HCT116 (cell line): ENCODE measurements at regions not wholly inside any gene's neighbourhood (a gene's known extent, or its start where the extent isn't known, plus 50 kb on each side); places are given as distances from the start of the nearest gene placed in this dataset.

Source experiments
- ATAC-seq: fragments of 200-7000 bp; cut with Tn5 transposase; 2 replicates; pipeline ENCODE4 v1.9.1; 2020; ENCODE audit warnings: mild to moderate bottlenecking, moderate library complexity
- BruUV-seq: library from RNA; stranded (reverse); fragments of 400-500 nt; replicated peaks from 2 replicates; lab custom pipeline; 2021; lab: Mats Ljungman, UMichigan
- CTCF ChIA-PET: fragments of 300-600 bp; sonication (Branson Sonifier 250); formaldehyde crosslinking; loops from one replicate; lab custom pipeline; 2021; ENCODE audit warnings: antibody characterized with exemption; lab: Charles Lee
- POLR2A ChIA-PET: fragments of 300-600, 350-600 bp; sonication (Branson Sonifier 250); formaldehyde crosslinking; loops from one replicate; lab custom pipeline; 2021; ENCODE audit warnings: antibody characterized with exemption; lab: Charles Lee
- RAD21 ChIA-PET, 2 experiments: fragments of 300-600 bp; sonication (Branson Sonifier 250); formaldehyde crosslinking; loops; one replicate each; lab custom pipeline; 2023; ENCODE audit warnings: low total read pairs in 2 of 2; ENCODE audit not compliant: uncharacterized antibody in 2 of 2, unreplicated experiment in 2 of 2, low non-redundant PET in 1 of 2; lab: Charles Lee
- DNase-seq: peaks from one replicate; pipeline ENCODE4 v3.0.0-alpha.2; 2010; ENCODE audit warnings: low read depth, low spot score
- H2AFZ ChIP-seq: fragments of 200-600 bp; shearing (Covaris generic), sonication (generic); 2 replicates; pipeline ENCODE4 v1.6.1; 2017; ENCODE audit warnings: low read depth, mixed run types, mixed read lengths, antibody characterized with exemption, low read length; ENCODE audit not compliant: poor library complexity, severe bottlenecking
- H3K27ac ChIP-seq: 2 replicates; pipeline ENCODE4 v1.5.1; 2012; ENCODE audit warnings: low read depth, low read length
- H3K27me3 ChIP-seq: fragments of 200-600 bp; sonication (generic); 2 replicates; pipeline ENCODE4 v1.6.1; 2016; ENCODE audit warnings: mixed run types, low read length, mixed read lengths; ENCODE audit not compliant: insufficient read depth
- H3K36me3 ChIP-seq, 2 experiments: fragments of 200-500 bp in 1 of 2; fragments of 200-600 bp in 1 of 2; sonication (Bioruptor generic) in 1 of 2; sonication (generic) in 1 of 2; 2 replicates each; pipeline versions ENCODE4 v1.5.1 to v1.6.1; 2014 to 2016; ENCODE audit warnings: low read length in 2 of 2, inconsistent platforms in 1 of 2, mixed read lengths in 1 of 2, mixed run types in 1 of 2; ENCODE audit not compliant: insufficient read depth in 2 of 2, control insufficient read depth in 1 of 2
- H3K4me1 ChIP-seq, 2 experiments: fragments of 200-600 bp in 1 of 2; sonication (generic) in 1 of 2; 2 replicates each; pipeline versions ENCODE4 v1.5.1 to v1.6.1; 2012 to 2017; ENCODE audit warnings: low read length in 2 of 2, inconsistent platforms in 1 of 2, mild to moderate bottlenecking in 1 of 2, mixed read lengths in 1 of 2, mixed run types in 1 of 2, moderate library complexity in 1 of 2; ENCODE audit not compliant: insufficient read depth in 2 of 2, control insufficient read depth in 1 of 2
- H3K4me2 ChIP-seq: fragments of 200-600 bp; sonication (generic); 2 replicates; pipeline ENCODE4 v1.6.1; 2017; ENCODE audit warnings: mixed run types, low read length, mixed read lengths
- H3K4me3 ChIP-seq, 2 experiments: fragments of 200-600 bp in 1 of 2; sonication (generic) in 1 of 2; replicated peaks in 1 of 2; 2 replicates each; pipeline ENCODE4 v1.5.1; 2011 to 2016; ENCODE audit warnings: low read length in 2 of 2, control low read depth in 1 of 2, low read depth in 1 of 2, mild to moderate bottlenecking in 1 of 2, mixed read lengths in 1 of 2, mixed run types in 1 of 2
- H3K79me2 ChIP-seq: fragments of 200-600 bp; sonication (generic); 2 replicates; pipeline ENCODE4 v1.6.1; 2017; ENCODE audit warnings: mild to moderate bottlenecking, mixed run types, low read length, moderate library complexity, mixed read lengths; ENCODE audit not compliant: insufficient read depth
- H3K9ac ChIP-seq: fragments of 200-600 bp; sonication (generic); 2 replicates; pipeline ENCODE4 v1.6.1; 2016; ENCODE audit warnings: low read length, mixed read lengths
- H3K9me2 ChIP-seq: fragments of 200-600 bp; sonication (generic), shearing (Covaris generic); 2 replicates; pipeline ENCODE4 v1.6.1; 2017; ENCODE audit warnings: mixed run types, mild to moderate bottlenecking, moderate library complexity; ENCODE audit not compliant: insufficient read depth
- H3K9me3 ChIP-seq, 2 experiments: fragments of 200-500 bp in 1 of 2; fragments of 200-600 bp in 1 of 2; sonication (Bioruptor generic) in 1 of 2; sonication (generic) in 1 of 2; 2 replicates each; pipeline ENCODE4 v1.6.1; 2014 to 2017; ENCODE audit warnings: low read length in 2 of 2, mixed read lengths in 2 of 2, inconsistent platforms in 1 of 2, low read depth in 1 of 2, mild to moderate bottlenecking in 1 of 2, mixed run types in 1 of 2, moderate library complexity in 1 of 2; ENCODE audit not compliant: control insufficient read depth in 1 of 2, insufficient read depth in 1 of 2
- H4K20me1 ChIP-seq: fragments of 200-600 bp; sonication (generic), shearing (Covaris generic); 2 replicates; pipeline ENCODE4 v1.6.1; 2017; ENCODE audit warnings: mixed run types, mild to moderate bottlenecking, moderate library complexity; ENCODE audit not compliant: insufficient read depth
- CEBPB ChIP-seq: IDR thresholded peaks from 2 replicates; pipeline ENCODE4 v1.6.1; 2012; ENCODE audit warnings: low read depth
- FOSL1 ChIP-seq: IDR thresholded peaks from 2 replicates; pipeline ENCODE4 v1.6.1; 2012; ENCODE audit warnings: low read depth
- JUND ChIP-seq: IDR thresholded peaks from 2 replicates; pipeline ENCODE4 v1.6.1; 2012
- POLR2A ChIP-seq: IDR thresholded peaks from 2 replicates; pipeline ENCODE4 v1.7.0; 2011; ENCODE audit warnings: borderline replicate concordance; ENCODE audit not compliant: insufficient read depth, insufficient read length; ENCODE audit errors: extremely low read depth
- SRF ChIP-seq: IDR thresholded peaks from 2 replicates; pipeline ENCODE4 v1.6.1; 2012; ENCODE audit warnings: low read depth
- ZFX ChIP-seq: fragments of 450-650 bp; IDR thresholded peaks from 2 replicates; pipeline ENCODE4 v1.6.1; 2017
- intact Hi-C: fragments of 100-400 bp; cut with micrococcal nuclease; formaldehyde crosslinking; loops from 2 replicates; pipeline ENCODE4 v1.10.0; 2022
- TF ChIP-seq, protein P1 (sequence below): IDR thresholded peaks from 2 replicates; pipeline ENCODE4 v1.6.1; 2012
- TF ChIP-seq, protein P2 (sequence below): IDR thresholded peaks from 2 replicates; pipeline ENCODE4 v1.6.1; 2011; ENCODE audit warnings: mild to moderate bottlenecking, low read length, moderate library complexity; ENCODE audit not compliant: insufficient replicate concordance; ENCODE audit errors: extremely low read depth
- TF ChIP-seq, protein P3 (sequence below): IDR thresholded peaks from 2 replicates; pipeline ENCODE4 v1.6.1; 2012; ENCODE audit warnings: low read depth
- TF ChIP-seq, protein P4 (sequence below): IDR thresholded peaks from 2 replicates; pipeline ENCODE4 v1.6.1; 2012

DNA sequence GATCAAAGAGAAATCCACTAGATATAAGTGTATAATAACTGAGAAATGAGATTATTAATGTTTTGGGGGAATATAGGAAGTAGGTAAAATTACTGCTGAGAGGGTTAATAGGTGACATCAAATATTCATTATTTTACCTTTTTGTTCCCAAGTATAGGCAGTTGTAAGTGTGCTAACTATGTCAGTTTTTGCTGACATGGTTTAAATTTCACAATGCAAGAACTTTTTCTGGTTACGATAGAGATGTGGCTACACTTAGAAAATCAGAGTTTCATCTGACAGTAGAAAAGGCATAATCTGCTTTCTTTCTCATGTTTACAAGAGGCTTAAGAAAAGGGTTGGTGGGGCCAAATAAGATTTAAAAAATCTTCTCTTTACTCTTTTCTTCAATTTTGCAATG is 235.0 kb upstream of the DPPA4 start:
- Histone ChIP-seq H3K9me2 (no peaks in the 10 kb centered on the region), H3K9ac (no peak overlapping the region), H3K4me1 (no peaks in the 10 kb centered on the region), H4K20me1 (no peaks in the 10 kb centered on the region), H3K27ac (no peak overlapping the region), H3K36me3 (no peaks in the 10 kb centered on the region), H3K4me3 (no peak overlapping the region), H3K9me3 (no peaks in the 10 kb centered on the region), H2AFZ (no peak overlapping the region), H3K79me2 (no peaks in the 10 kb centered on the region), H3K27me3 (no peaks in the 10 kb centered on the region), H3K4me2 (no peak overlapping the region)
- intact Hi-C loops: no loop called here
- DNase-seq (no peak), ATAC-seq (no peak)
- TF ChIP-seq, protein P1, sequence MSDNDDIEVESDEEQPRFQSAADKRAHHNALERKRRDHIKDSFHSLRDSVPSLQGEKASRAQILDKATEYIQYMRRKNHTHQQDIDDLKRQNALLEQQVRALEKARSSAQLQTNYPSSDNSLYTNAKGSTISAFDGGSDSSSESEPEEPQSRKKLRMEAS: no peak
- TF ChIP-seq SRF (no peak), FOSL1 (no peak), ZFX (no peak), CEBPB (no peak), JUND (no peak), POLR2A (no peak)
- TF ChIP-seq, protein P2, sequence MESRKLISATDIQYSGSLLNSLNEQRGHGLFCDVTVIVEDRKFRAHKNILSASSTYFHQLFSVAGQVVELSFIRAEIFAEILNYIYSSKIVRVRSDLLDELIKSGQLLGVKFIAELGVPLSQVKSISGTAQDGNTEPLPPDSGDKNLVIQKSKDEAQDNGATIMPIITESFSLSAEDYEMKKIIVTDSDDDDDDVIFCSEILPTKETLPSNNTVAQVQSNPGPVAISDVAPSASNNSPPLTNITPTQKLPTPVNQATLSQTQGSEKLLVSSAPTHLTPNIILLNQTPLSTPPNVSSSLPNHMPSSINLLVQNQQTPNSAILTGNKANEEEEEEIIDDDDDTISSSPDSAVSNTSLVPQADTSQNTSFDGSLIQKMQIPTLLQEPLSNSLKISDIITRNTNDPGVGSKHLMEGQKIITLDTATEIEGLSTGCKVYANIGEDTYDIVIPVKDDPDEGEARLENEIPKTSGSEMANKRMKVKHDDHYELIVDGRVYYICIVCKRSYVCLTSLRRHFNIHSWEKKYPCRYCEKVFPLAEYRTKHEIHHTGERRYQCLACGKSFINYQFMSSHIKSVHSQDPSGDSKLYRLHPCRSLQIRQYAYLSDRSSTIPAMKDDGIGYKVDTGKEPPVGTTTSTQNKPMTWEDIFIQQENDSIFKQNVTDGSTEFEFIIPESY: no peak
- TF ChIP-seq, protein P3, sequence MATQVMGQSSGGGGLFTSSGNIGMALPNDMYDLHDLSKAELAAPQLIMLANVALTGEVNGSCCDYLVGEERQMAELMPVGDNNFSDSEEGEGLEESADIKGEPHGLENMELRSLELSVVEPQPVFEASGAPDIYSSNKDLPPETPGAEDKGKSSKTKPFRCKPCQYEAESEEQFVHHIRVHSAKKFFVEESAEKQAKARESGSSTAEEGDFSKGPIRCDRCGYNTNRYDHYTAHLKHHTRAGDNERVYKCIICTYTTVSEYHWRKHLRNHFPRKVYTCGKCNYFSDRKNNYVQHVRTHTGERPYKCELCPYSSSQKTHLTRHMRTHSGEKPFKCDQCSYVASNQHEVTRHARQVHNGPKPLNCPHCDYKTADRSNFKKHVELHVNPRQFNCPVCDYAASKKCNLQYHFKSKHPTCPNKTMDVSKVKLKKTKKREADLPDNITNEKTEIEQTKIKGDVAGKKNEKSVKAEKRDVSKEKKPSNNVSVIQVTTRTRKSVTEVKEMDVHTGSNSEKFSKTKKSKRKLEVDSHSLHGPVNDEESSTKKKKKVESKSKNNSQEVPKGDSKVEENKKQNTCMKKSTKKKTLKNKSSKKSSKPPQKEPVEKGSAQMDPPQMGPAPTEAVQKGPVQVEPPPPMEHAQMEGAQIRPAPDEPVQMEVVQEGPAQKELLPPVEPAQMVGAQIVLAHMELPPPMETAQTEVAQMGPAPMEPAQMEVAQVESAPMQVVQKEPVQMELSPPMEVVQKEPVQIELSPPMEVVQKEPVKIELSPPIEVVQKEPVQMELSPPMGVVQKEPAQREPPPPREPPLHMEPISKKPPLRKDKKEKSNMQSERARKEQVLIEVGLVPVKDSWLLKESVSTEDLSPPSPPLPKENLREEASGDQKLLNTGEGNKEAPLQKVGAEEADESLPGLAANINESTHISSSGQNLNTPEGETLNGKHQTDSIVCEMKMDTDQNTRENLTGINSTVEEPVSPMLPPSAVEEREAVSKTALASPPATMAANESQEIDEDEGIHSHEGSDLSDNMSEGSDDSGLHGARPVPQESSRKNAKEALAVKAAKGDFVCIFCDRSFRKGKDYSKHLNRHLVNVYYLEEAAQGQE: no peak
- TF ChIP-seq, protein P4, sequence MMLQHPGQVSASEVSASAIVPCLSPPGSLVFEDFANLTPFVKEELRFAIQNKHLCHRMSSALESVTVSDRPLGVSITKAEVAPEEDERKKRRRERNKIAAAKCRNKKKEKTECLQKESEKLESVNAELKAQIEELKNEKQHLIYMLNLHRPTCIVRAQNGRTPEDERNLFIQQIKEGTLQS: no peak
- ChIA-PET POLR2A (no interaction called here), CTCF (no interaction called here), RAD21 (no interaction called here)
- BruUV-seq: no TSS peak
